K562 (cell line): ENCODE measurements at regions not wholly inside any gene's neighbourhood (a gene's known extent, or its start where the extent isn't known, plus 50 kb on each side); places are given as distances from the start of the nearest gene placed in this dataset.

Experiments used
- ATAC-seq: fragments of 200-7000 bp; cut with Tn5 transposase; 3 replicates; pipeline ENCODE4 v1.9.1; 2020; ENCODE audit warnings: moderate library complexity
- BruUV-seq: library from RNA; stranded (reverse); fragments of 400-500 nt; replicated peaks from 2 replicates; lab custom pipeline; 2021; lab: Mats Ljungman, UMichigan
- CTCF ChIA-PET: fragments of 300-600 bp; formaldehyde crosslinking; extraction: SDS; loops from one replicate; lab custom pipeline; 2021; ENCODE audit warnings: low intra/inter-chr PET ratio; lab: Yijun Ruan, JAX
- POLR2A ChIA-PET: fragments of 300-600, 350-650 bp; sonication (Branson Sonifier 250); formaldehyde crosslinking; extraction: SDS; loops from one replicate; lab custom pipeline; 2021; ENCODE audit warnings: antibody characterized with exemption, inconsistent platforms; lab: Yijun Ruan, JAX
- DNase-seq, 4 experiments: peaks; one replicate each; pipeline versions ENCODE4 v3.0.0 to v3.0.0-alpha.2; 2011 to 2018; ENCODE audit warnings: low spot score in 3 of 4, mixed read lengths in 3 of 4; ENCODE audit errors: extremely low read depth in 1 of 4
- FAIRE-seq: peaks from 2 replicates; lab custom pipeline; 2011; peaks lifted over from hg19 to GRCh38; lab: Jason Lieb, UNC
- H2AFZ ChIP-seq: 2 replicates; pipeline ENCODE4 v1.6.0; 2011; ENCODE audit warnings: low read depth, low read length, control low read depth, inconsistent platforms
- H3K27ac ChIP-seq: fragments of 200-600 bp; 3 replicates; pipeline ENCODE4 v1.8.0; 2011; ENCODE audit warnings: low read depth, mild to moderate bottlenecking, control low read depth, inconsistent platforms, low read length, moderate library complexity, mixed read lengths; ENCODE audit errors: extremely low read depth
- H3K27me3 ChIP-seq, 2 experiments: fragments of 300-600 bp in 1 of 2; 2 replicates in 1 of 2; 3 replicates in 1 of 2; pipeline versions ENCODE4 v1.6.0 to v1.8.0; 2011; ENCODE audit warnings: inconsistent platforms in 2 of 2, low read length in 2 of 2, mild to moderate bottlenecking in 1 of 2, mixed read lengths in 1 of 2, moderate library complexity in 1 of 2; ENCODE audit not compliant: control insufficient read depth in 2 of 2, insufficient read depth in 2 of 2
- H3K36me3 ChIP-seq: fragments of 300-600 bp; 3 replicates; pipeline ENCODE4 v1.8.0; 2011; ENCODE audit warnings: mild to moderate bottlenecking, low read length, inconsistent platforms; ENCODE audit not compliant: control insufficient read depth, insufficient read depth
- H3K4me1 ChIP-seq, 2 experiments: fragments of 200-600 bp in 1 of 2; replicated peaks in 1 of 2; 2 replicates in 1 of 2; 3 replicates in 1 of 2; pipeline versions ENCODE4 v1.5.1 to v1.8.0; 2011; ENCODE audit warnings: inconsistent platforms in 2 of 2, low read length in 2 of 2, mild to moderate bottlenecking in 1 of 2, mixed read lengths in 1 of 2, moderate library complexity in 1 of 2; ENCODE audit not compliant: control insufficient read depth in 2 of 2, insufficient read depth in 2 of 2
- H3K4me2 ChIP-seq: 2 replicates; pipeline ENCODE4 v1.6.1; 2011; ENCODE audit warnings: low read length, control low read depth, inconsistent platforms, mixed read lengths; ENCODE audit not compliant: insufficient read depth
- H3K4me3 ChIP-seq: fragments of 200-600 bp; sonication (generic), shearing (Covaris generic); 2 replicates; pipeline ENCODE4 v1.5.1; 2016; ENCODE audit warnings: control low read depth, inconsistent platforms
- H3K79me2 ChIP-seq: fragments of 200-600 bp; 3 replicates; pipeline ENCODE4 v1.8.0; 2011; ENCODE audit warnings: low read length, inconsistent platforms; ENCODE audit not compliant: control insufficient read depth, insufficient read depth
- H3K9ac ChIP-seq, 2 experiments: 2 replicates each; pipeline versions ENCODE4 v1.6.0 to v1.6.1; 2011; ENCODE audit warnings: low read depth in 2 of 2, low read length in 2 of 2, control low read depth in 1 of 2, inconsistent platforms in 1 of 2, mild to moderate bottlenecking in 1 of 2, mixed read lengths in 1 of 2; ENCODE audit not compliant: insufficient read depth in 1 of 2
- H3K9me1 ChIP-seq: one replicate; pipeline ENCODE4 v1.6.0; 2011; ENCODE audit warnings: inconsistent platforms, mild to moderate bottlenecking, low read length, moderate library complexity; ENCODE audit not compliant: control insufficient read depth, insufficient read depth
- H3K9me3 ChIP-seq: replicated peaks from 2 replicates; pipeline ENCODE4 v1.5.1; 2011; ENCODE audit warnings: low read depth, low read length, inconsistent platforms; ENCODE audit not compliant: control insufficient read depth, insufficient read depth
- H4K20me1 ChIP-seq: replicated peaks from 2 replicates; pipeline ENCODE4 v1.6.1; 2011; ENCODE audit warnings: low read length, inconsistent platforms, mixed read lengths; ENCODE audit not compliant: control insufficient read depth, insufficient read depth
- HNRNPK ChIP-seq: fragments of 200-400 bp; formaldehyde crosslinking; IDR thresholded peaks from one replicate; pipeline ENCODE4 v1.6.1; 2018; ENCODE audit warnings: mild to moderate bottlenecking, low read depth, low read length; ENCODE audit not compliant: poor library complexity, severe bottlenecking
- KDM1A ChIP-seq, 2 experiments: fragments of 450-650 bp; IDR thresholded peaks; 2 replicates each; pipeline ENCODE4 v1.6.1; 2016; ENCODE audit warnings: mild to moderate bottlenecking in 2 of 2
- PTRF ChIP-seq: fragments of 450-650 bp; IDR thresholded peaks from 2 replicates; pipeline ENCODE4 v1.6.1; 2016; ENCODE audit warnings: mild to moderate bottlenecking, missing genetic modification characterization, missing compliant biosample characterization
- RBM14 ChIP-seq: fragments of 200-400 bp; formaldehyde crosslinking; IDR thresholded peaks from 2 replicates; pipeline ENCODE4 v1.6.1; 2018; ENCODE audit warnings: low read depth, mild to moderate bottlenecking, low read length, moderate library complexity, borderline replicate concordance; ENCODE audit not compliant: insufficient read depth
- ZFP36 ChIP-seq: fragments of 150-350 bp; IDR thresholded peaks from 2 replicates; pipeline ENCODE4 v1.6.1; 2018; ENCODE audit warnings: low read length, low read depth; ENCODE audit not compliant: partially characterized antibody
- WGBS: fragments of 100-300 bp; shearing (Covaris generic); methylation state at CpG from one replicate; pipeline ENCODE4 v1.1.6; 2016; ENCODE audit warnings: low coverage, mixed read lengths; ENCODE audit not compliant: insufficient coverage; ENCODE audit errors: missing lambda C conversion rate; 5-methylcytosine and 5-hydroxymethylcytosine counted together
- in situ Hi-C: fragments of 300-500 bp; cut with MboI; formaldehyde crosslinking; loops from 4 replicates; pipeline ENCODE4 v1.15.0; 2018; ENCODE audit warnings: inconsistent platforms, mixed read lengths
- intact Hi-C: fragments of 100-400 bp; cut with micrococcal nuclease; formaldehyde crosslinking; loops from 2 replicates; pipeline ENCODE4 v1.14.2; 2022
- TF ChIP-seq, protein P1 (sequence below): fragments of 250-450 bp; sonication (Bioruptor Pico); IDR thresholded peaks from 2 replicates; pipeline ENCODE4 v1.5.0; 2021; ENCODE audit warnings: mild to moderate bottlenecking, moderate library complexity
- TF ChIP-seq, protein P2 (sequence below): fragments of 450-650 bp; IDR thresholded peaks from 2 replicates; pipeline ENCODE4 v1.7.0; 2016; ENCODE audit warnings: borderline replicate concordance
- TF ChIP-seq, protein P3 (sequence below): fragments of 250-450 bp; sonication (Bioruptor Pico); IDR thresholded peaks from 2 replicates; pipeline ENCODE4 v1.5.0; 2021; ENCODE audit warnings: mild to moderate bottlenecking, borderline replicate concordance

DNA sequence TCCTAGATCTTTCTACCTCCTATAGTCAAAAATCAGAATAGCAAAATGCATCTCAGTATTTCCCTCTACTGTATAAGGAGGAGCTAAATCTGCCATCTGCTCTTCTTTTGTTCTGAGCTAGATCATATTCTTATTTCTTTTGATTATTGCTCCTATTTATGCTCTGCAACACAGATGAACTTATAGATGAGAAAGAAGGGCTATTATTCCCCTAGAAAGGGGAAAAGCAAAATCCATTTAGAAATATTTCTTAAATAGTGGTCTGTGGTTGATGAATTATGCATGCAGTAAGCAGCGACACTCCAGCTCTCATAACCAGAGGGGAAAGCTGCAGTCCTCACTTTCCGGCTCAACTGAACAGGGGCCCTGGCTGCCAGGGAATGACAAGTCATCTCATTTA lies 207.3 kb upstream of the SORCS1 start (continued):
- TF ChIP-seq, protein P1, sequence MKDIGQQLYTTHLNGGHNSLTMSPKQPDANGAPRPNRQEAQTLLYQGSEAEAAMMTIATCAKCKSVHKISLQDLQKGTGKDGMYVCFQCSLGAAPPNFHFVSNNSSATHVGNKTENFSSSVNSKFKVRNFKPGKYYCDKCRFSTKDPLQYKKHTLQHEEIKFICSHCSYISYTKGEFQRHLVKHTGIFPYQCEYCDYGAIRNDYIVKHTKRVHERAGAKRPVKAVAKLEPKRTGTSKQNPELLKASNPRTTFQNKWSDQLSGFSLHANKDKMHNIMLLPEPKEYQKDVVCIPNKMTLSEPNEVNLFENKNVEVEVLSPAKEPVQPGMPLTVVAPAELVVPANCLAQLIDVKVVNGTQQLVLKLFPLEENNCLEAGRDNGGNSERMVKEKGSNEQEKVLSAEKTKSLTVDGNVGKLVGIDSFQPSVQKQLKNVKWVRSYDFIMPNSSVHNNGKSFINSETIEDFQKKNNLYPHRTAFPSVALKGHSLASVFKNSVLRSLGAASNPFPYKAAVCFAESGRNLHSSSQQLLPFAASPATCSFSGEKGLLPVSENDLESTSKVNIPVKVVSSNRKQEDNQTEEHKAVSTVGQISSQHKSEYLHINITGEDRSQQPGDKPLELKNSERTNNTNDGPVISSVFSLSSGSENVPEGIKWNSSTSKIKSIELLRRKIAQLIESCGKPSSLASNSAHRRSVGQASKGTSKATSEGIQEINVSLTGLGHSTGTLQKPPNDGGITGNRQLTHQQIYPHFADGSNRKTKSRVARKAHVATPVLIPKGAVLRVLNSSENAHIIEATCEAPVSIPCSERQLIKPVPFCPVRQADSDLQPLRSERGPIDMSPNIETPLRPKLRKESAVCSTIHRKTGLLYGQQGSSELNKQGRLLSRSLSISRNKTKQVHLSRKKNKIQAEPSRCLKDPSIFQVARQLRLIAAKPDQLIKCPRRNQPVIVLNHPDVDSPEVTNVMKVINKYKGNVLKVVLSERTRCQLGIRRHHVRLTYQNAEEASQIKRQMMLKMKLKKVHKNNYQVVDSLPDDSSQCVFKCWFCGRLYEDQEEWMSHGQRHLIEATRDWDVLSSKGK = no peak
- TF ChIP-seq, protein P2, sequence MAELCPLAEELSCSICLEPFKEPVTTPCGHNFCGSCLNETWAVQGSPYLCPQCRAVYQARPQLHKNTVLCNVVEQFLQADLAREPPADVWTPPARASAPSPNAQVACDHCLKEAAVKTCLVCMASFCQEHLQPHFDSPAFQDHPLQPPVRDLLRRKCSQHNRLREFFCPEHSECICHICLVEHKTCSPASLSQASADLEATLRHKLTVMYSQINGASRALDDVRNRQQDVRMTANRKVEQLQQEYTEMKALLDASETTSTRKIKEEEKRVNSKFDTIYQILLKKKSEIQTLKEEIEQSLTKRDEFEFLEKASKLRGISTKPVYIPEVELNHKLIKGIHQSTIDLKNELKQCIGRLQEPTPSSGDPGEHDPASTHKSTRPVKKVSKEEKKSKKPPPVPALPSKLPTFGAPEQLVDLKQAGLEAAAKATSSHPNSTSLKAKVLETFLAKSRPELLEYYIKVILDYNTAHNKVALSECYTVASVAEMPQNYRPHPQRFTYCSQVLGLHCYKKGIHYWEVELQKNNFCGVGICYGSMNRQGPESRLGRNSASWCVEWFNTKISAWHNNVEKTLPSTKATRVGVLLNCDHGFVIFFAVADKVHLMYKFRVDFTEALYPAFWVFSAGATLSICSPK = no peak
- TF ChIP-seq, all 486 proteins: peak for 0

DNA sequence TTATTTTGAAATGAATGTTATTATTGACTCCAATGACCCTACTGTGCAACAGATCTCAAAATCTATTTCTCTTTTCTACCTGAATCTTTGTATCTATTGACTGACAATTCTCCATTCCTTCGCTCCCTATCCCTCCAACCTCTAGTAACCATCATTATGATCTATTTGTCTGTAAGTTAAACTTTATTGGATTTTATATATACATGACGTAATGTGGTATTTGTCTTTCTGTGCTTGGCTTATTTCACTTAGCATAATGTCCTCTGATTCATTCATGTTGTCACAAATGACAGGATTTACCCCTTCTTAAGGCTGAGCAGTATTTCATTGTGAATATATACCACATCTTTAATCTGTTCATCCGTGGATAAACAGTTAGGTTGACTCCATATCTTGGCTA lies 200.4 kb upstream of the SORCS1 start:
- no peak overlapping the region for H2AFZ ChIP-seq
- FAIRE-seq = no peak
- CTCF ChIA-PET = no interaction called here
- TF ChIP-seq HNRNPK (no peak), RBM14 (no peak), KDM1A (IDR thresholded peaks at IDR 0.05) (no peak), PTRF (tag) (no peak), ZFP36 (no peak)
- TF ChIP-seq, protein P3, sequence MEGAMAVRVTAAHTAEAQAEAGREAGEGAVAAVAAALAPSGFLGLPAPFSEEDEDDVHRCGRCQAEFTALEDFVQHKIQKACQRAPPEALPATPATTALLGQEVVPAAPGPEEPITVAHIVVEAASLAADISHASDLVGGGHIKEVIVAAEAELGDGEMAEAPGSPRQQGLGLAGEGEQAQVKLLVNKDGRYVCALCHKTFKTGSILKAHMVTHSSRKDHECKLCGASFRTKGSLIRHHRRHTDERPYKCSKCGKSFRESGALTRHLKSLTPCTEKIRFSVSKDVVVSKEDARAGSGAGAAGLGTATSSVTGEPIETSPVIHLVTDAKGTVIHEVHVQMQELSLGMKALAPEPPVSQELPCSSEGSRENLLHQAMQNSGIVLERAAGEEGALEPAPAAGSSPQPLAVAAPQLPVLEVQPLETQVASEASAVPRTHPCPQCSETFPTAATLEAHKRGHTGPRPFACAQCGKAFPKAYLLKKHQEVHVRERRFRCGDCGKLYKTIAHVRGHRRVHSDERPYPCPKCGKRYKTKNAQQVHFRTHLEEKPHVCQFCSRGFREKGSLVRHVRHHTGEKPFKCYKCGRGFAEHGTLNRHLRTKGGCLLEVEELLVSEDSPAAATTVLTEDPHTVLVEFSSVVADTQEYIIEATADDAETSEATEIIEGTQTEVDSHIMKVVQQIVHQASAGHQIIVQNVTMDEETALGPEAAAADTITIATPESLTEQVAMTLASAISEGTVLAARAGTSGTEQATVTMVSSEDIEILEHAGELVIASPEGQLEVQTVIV = no peak
- TF ChIP-seq, all 486 proteins: peak for 0
- Histone ChIP-seq H3K4me3 (no peak overlapping the region), H3K27ac (no peak overlapping the region), H3K4me2 (no peak overlapping the region), H3K27me3 (no peaks in the 10 kb centered on the region), H3K4me1 (no peaks in the 10 kb centered on the region), H3K36me3 (no peaks in the 10 kb centered on the region), H3K79me2 (no peaks in the 10 kb centered on the region), H4K20me1 (no peaks in the 10 kb centered on the region), H3K9ac (no peak overlapping the region), H3K9me3 (no peaks in the 10 kb centered on the region), H3K9me1 (no peaks in the 10 kb centered on the region)
- POLR2A ChIA-PET = no interaction called here
- no peak for DNase-seq
- in situ Hi-C loops (no loop called here), intact Hi-C loops (no loop called here)
- no TSS peak for BruUV-seq
- 0% methylated on average over 3 of the region's 3 CpGs for WGBS
- no peak for ATAC-seq
